Natural killer cell (primary cell): ENCODE measurements at regions not wholly inside any gene's neighbourhood (a gene's known extent, or its start where the extent isn't known, plus 50 kb on each side); places are given as distances from the start of the nearest gene placed in this dataset.

Experiments
- ATAC-seq, 3 donors: fragments of 150-1000 bp in 2 of 3; fragments of 200-7000 bp in 1 of 3; cut with Tn5 transposase; 1 replicate in 1 of 3; 2 replicates in 2 of 3; pipeline ENCODE4 v1.10.0; 2021; ENCODE audit warnings: mild to moderate bottlenecking in 2 of 3, moderate library complexity in 2 of 3
- DNase-seq, 2 donors: peaks; one replicate each; pipeline versions ENCODE4 v3.0.0 to v3.0.0-alpha.2; 2013 to 2021; ENCODE audit warnings: mixed read lengths in 1 of 2
- H3K27ac ChIP-seq: one replicate; pipeline ENCODE4 v1.5.1; 2013; ENCODE audit warnings: mild to moderate bottlenecking, low read length
- H3K27me3 ChIP-seq: one replicate; pipeline ENCODE4 v1.6.1; 2013; ENCODE audit warnings: low read length; ENCODE audit not compliant: control insufficient read depth, insufficient read depth
- H3K36me3 ChIP-seq: one replicate; pipeline ENCODE4 v1.6.1; 2013; ENCODE audit warnings: low read length; ENCODE audit not compliant: control insufficient read depth, insufficient read depth
- H3K4me1 ChIP-seq: one replicate; pipeline ENCODE4 v1.6.1; 2013; ENCODE audit warnings: low read length; ENCODE audit not compliant: control insufficient read depth, insufficient read depth
- H3K4me3 ChIP-seq: one replicate; pipeline ENCODE4 v1.5.1; 2013; ENCODE audit warnings: low read length
- H3K9me3 ChIP-seq: one replicate; pipeline ENCODE4 v1.6.1; 2013; ENCODE audit warnings: low read length; ENCODE audit not compliant: control insufficient read depth, insufficient read depth
- H3K27ac Mint-ChIP-seq, 2 donors: one replicate each; pipeline ENCODE4 v1.8.0; 2022; ENCODE audit warnings: mild to moderate bottlenecking in 2 of 2, mixed read lengths in 2 of 2, moderate library complexity in 1 of 2
- H3K27me3 Mint-ChIP-seq, 2 donors: one replicate each; pipeline ENCODE4 v1.8.0; 2022; ENCODE audit warnings: low read depth in 2 of 2, mixed read lengths in 2 of 2
- H3K36me3 Mint-ChIP-seq: one replicate; pipeline ENCODE4 v1.8.0; 2022; ENCODE audit warnings: mixed read lengths
- H3K4me1 Mint-ChIP-seq, 2 donors: one replicate each; pipeline ENCODE4 v1.8.0; 2022; ENCODE audit warnings: mixed read lengths in 2 of 2
- H3K4me3 Mint-ChIP-seq: one replicate; pipeline ENCODE4 v1.8.0; 2022; ENCODE audit warnings: mild to moderate bottlenecking, moderate library complexity, mixed read lengths
- H3K9me3 Mint-ChIP-seq, 2 donors: one replicate each; pipeline ENCODE4 v1.8.0; 2022; ENCODE audit warnings: mixed read lengths in 2 of 2
- CTCF ChIP-seq: fragments of 200-600 bp; IDR thresholded peaks from one replicate; pipeline ENCODE4 v1.8.0; 2022; ENCODE audit warnings: antibody characterized with exemption
- WGBS: methylation state at CpG from one replicate; pipeline ENCODE4 v1.1.7; 2013; ENCODE audit warnings: missing lambda C conversion rate; ENCODE audit not compliant: insufficient coverage; 5-methylcytosine and 5-hydroxymethylcytosine counted together
- intact Hi-C: fragments of 100-400 bp; cut with micrococcal nuclease; formaldehyde crosslinking; loops from one replicate; pipeline ENCODE4 v1.14.2; 2022

DNA sequence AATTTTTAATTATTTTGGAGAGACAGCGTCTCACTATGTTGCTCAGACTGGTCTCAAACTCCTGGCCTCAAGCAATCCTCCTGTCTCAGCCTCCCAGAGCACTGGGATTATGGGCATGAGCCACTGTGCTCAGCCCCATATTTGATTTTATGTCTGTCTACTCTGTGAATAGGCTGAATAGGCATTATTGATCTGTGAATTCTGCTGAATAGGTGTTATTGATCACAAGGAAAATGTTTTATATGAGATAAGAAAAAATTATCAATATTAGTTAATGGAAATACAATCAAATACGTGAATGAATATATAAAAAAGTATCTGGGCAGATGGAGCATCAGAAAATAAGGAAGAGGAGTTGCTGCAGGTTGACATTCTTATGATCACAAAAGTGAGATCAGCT is 483.4 kb upstream of the LARGE1 start:
- Histone ChIP-seq H3K27ac (no peak overlapping the region), H3K9me3 (peaks cover 3% of the 10 kb centered on the region), H3K27me3 (no peaks in the 10 kb centered on the region), H3K4me1 (no peaks in the 10 kb centered on the region), H3K4me3 (no peak overlapping the region), H3K36me3 (no peaks in the 10 kb centered on the region)
- no peaks in the 10 kb centered on the region for H3K27me3 Mint-ChIP-seq
- WGBS: 79% methylated on average over 2 of the region's 2 CpGs
- no peaks in the 10 kb centered on the region for H3K4me1 Mint-ChIP-seq
- H3K4me3 Mint-ChIP-seq: no peak overlapping the region
- H3K9me3 Mint-ChIP-seq: peaks cover 3 to 7% of the 10 kb centered on the region in 2 donors
- H3K27ac Mint-ChIP-seq: no peak overlapping the region
- ATAC-seq: no peak
- TF ChIP-seq CTCF: no peak
- no peak for DNase-seq
- no peaks in the 10 kb centered on the region for H3K36me3 Mint-ChIP-seq
- intact Hi-C loops: no loop called here

GRCh38 chr22:34410111-34410510 is 489.8 kb upstream of the LARGE1 start:
- intact Hi-C loops: no loop called here
- H3K27ac Mint-ChIP-seq: no peak overlapping the region
- Histone ChIP-seq H3K9me3 (no peaks in the 10 kb centered on the region), H3K4me1 (no peaks in the 10 kb centered on the region), H3K4me3 (no peak overlapping the region), H3K27me3 (no peaks in the 10 kb centered on the region), H3K36me3 (no peaks in the 10 kb centered on the region), H3K27ac (no peak overlapping the region)
- no peak for TF ChIP-seq CTCF
- 56% methylated on average over 4 of the region's 4 CpGs for WGBS
- H3K9me3 Mint-ChIP-seq: peaks cover 3 to 5% of the 10 kb centered on the region in 2 donors
- H3K4me3 Mint-ChIP-seq: no peak overlapping the region
- no peak for DNase-seq
- no peaks in the 10 kb centered on the region for H3K36me3 Mint-ChIP-seq
- no peaks in the 10 kb centered on the region for H3K4me1 Mint-ChIP-seq
- ATAC-seq: no peak
- no peaks in the 10 kb centered on the region for H3K27me3 Mint-ChIP-seq

- no peak overlapping the region for H3K27ac Mint-ChIP-seq
- H3K36me3 ChIP-seq: no peaks in the 10 kb centered on the region
- no peak overlapping the region for H3K4me3 ChIP-seq
- 31% methylated on average over 4 of the region's 4 CpGs for WGBS
- no peaks in the 10 kb centered on the region for H3K27me3 Mint-ChIP-seq
- no peak overlapping the region for H3K27ac ChIP-seq
- no peaks in the 10 kb centered on the region for H3K4me1 Mint-ChIP-seq
- TF ChIP-seq CTCF: no peak
- no peak for DNase-seq
- no peaks in the 10 kb centered on the region for H3K4me1 ChIP-seq
- no peak overlapping the region for H3K4me3 Mint-ChIP-seq
- H3K36me3 Mint-ChIP-seq: no peaks in the 10 kb centered on the region
- H3K27me3 ChIP-seq: no peaks in the 10 kb centered on the region
- H3K9me3 Mint-ChIP-seq: peaks cover 2 to 7% of the 10 kb centered on the region in 2 donors
- H3K9me3 ChIP-seq: no peaks in the 10 kb centered on the region
- intact Hi-C loops: no loop called here
- ATAC-seq: no peak
These were observed 494.5 kb upstream of the LARGE1 start for GRCh38 chr22:34414467-34415440.
